GM12878 (cell line): ENCODE measurements at regions not wholly inside any gene's neighbourhood (a gene's known extent, or its start where the extent isn't known, plus 50 kb on each side); places are given as distances from the start of the nearest gene placed in this dataset.

Source experiments
- ATF7 ChIP-seq: fragments of 450-650 bp; IDR thresholded peaks from 2 replicates; pipeline ENCODE4 v1.6.1; 2016; ENCODE audit warnings: low read depth, mild to moderate bottlenecking
- BHLHE40 ChIP-seq, 2 experiments: fragments of 450-650 bp in 1 of 2; IDR thresholded peaks; 2 replicates each; pipeline ENCODE4 v1.6.1; 2011 to 2017; ENCODE audit warnings: low read depth in 2 of 2, borderline replicate concordance in 1 of 2, improper control_type of control experiment in 1 of 2, low read length in 1 of 2, mild to moderate bottlenecking in 1 of 2
- BMI1 ChIP-seq: fragments of 450-650 bp; IDR thresholded peaks from 2 replicates; pipeline ENCODE4 v1.6.1; 2016; ENCODE audit warnings: mild to moderate bottlenecking, moderate library complexity, borderline replicate concordance
- ETV6 ChIP-seq, 2 experiments: fragments of 450-650 bp in 1 of 2; IDR thresholded peaks in 1 of 2; conservative IDR thresholded peaks in 1 of 2; 2 replicates each; pipeline ENCODE4 v1.6.1; 2014; ENCODE audit warnings: antibody characterized with exemption in 1 of 2, borderline replicate concordance in 1 of 2, low read depth in 1 of 2, mild to moderate bottlenecking in 1 of 2, moderate library complexity in 1 of 2
- FOS ChIP-seq: IDR thresholded peaks from 3 replicates; pipeline ENCODE4 v1.6.1; 2011; ENCODE audit warnings: borderline replicate concordance; ENCODE audit not compliant: insufficient read length; ENCODE audit errors: extremely low read depth
- HCFC1 ChIP-seq: fragments of 150-350 bp; IDR thresholded peaks from 2 replicates; pipeline ENCODE4 v1.6.1; 2014; ENCODE audit warnings: low read length
- HDGF ChIP-seq: fragments of 450-650 bp; IDR thresholded peaks from 2 replicates; pipeline ENCODE4 v1.6.1; 2016; ENCODE audit warnings: antibody characterized with exemption
- KLF5 ChIP-seq: fragments of 450-650 bp; IDR thresholded peaks from 2 replicates; pipeline ENCODE4 v1.6.1; 2014; ENCODE audit warnings: mild to moderate bottlenecking; ENCODE audit not compliant: partially characterized antibody
- MTA2 ChIP-seq: fragments of 450-650 bp; IDR thresholded peaks from 2 replicates; pipeline ENCODE4 v1.6.1; 2016; ENCODE audit warnings: low read depth, mild to moderate bottlenecking, moderate library complexity
- NFIC ChIP-seq: IDR thresholded peaks from 2 replicates; pipeline ENCODE4 v1.6.1; 2012; ENCODE audit warnings: low read depth, mild to moderate bottlenecking, inconsistent platforms, low read length, moderate library complexity
- PAX8 ChIP-seq: fragments of 450-650 bp; IDR thresholded peaks from 2 replicates; pipeline ENCODE4 v1.6.1; 2017; ENCODE audit warnings: mild to moderate bottlenecking, moderate library complexity
- RAD51 ChIP-seq: fragments of 450-650 bp; IDR thresholded peaks from 2 replicates; pipeline ENCODE4 v1.6.1; 2016; ENCODE audit warnings: moderate library complexity, mild to moderate bottlenecking, inconsistent platforms
- SMAD5 ChIP-seq: IDR thresholded peaks from 2 replicates; pipeline ENCODE4 v1.6.1; 2016; ENCODE audit warnings: antibody characterized with exemption, low read depth
- WRNIP1 ChIP-seq: IDR thresholded peaks from 2 replicates; pipeline ENCODE4 v1.6.1; 2011; ENCODE audit warnings: low read depth, low read length, improper control_type of control experiment, borderline replicate concordance
- ZNF274 ChIP-seq: IDR thresholded peaks from one replicate; pipeline ENCODE4 v1.8.0; 2011; ENCODE audit not compliant: insufficient read length, insufficient read depth
- TF ChIP-seq, protein P1 (sequence below): IDR thresholded peaks from 2 replicates; pipeline ENCODE4 v1.6.1; 2011; ENCODE audit warnings: borderline replicate concordance, low read depth, mild to moderate bottlenecking, moderate library complexity, low read length; ENCODE audit not compliant: insufficient read depth, poor library complexity, severe bottlenecking
- TF ChIP-seq, protein P2 (sequence below): IDR thresholded peaks from 2 replicates; pipeline ENCODE4 v1.6.1; 2011; ENCODE audit warnings: low read depth, mild to moderate bottlenecking, low read length, moderate library complexity, borderline replicate concordance; ENCODE audit errors: extremely low read depth
- TF ChIP-seq, protein P3 (sequence below): fragments of 150-350 bp; IDR thresholded peaks from 2 replicates; pipeline ENCODE4 v1.6.1; 2016; ENCODE audit warnings: low read depth, low read length
- TF ChIP-seq, protein P4 (sequence below): fragments of 450-650 bp; IDR thresholded peaks from 2 replicates; pipeline ENCODE4 v1.6.1; 2018; ENCODE audit warnings: mild to moderate bottlenecking, low read depth, moderate library complexity; ENCODE audit not compliant: partially characterized antibody

DNA sequence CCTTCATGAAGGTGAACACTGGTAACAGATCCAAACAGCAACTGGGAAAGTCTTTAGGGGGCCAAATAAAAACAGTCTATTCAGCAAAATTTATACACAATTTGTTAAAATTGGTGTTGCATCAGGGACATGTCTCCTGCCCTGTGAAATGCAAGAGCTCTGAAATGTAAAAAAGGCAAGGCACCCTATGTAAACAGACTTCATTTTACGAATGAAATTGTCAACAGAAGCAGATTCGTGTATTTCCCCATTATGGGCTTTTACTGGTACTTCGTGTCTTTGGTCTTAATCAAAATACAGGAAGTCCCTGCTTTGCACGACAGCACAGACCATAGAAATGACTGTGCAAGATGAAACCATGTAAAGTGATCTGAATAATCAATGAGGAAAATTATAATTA lies 127.3 kb upstream of the THBS1 start (continued):
- TF ChIP-seq, protein P1, sequence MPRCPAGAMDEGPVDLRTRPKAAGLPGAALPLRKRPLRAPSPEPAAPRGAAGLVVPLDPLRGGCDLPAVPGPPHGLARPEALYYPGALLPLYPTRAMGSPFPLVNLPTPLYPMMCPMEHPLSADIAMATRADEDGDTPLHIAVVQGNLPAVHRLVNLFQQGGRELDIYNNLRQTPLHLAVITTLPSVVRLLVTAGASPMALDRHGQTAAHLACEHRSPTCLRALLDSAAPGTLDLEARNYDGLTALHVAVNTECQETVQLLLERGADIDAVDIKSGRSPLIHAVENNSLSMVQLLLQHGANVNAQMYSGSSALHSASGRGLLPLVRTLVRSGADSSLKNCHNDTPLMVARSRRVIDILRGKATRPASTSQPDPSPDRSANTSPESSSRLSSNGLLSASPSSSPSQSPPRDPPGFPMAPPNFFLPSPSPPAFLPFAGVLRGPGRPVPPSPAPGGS: no peak
- TF ChIP-seq, protein P2, sequence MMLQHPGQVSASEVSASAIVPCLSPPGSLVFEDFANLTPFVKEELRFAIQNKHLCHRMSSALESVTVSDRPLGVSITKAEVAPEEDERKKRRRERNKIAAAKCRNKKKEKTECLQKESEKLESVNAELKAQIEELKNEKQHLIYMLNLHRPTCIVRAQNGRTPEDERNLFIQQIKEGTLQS: no peak
- TF ChIP-seq, protein P3, sequence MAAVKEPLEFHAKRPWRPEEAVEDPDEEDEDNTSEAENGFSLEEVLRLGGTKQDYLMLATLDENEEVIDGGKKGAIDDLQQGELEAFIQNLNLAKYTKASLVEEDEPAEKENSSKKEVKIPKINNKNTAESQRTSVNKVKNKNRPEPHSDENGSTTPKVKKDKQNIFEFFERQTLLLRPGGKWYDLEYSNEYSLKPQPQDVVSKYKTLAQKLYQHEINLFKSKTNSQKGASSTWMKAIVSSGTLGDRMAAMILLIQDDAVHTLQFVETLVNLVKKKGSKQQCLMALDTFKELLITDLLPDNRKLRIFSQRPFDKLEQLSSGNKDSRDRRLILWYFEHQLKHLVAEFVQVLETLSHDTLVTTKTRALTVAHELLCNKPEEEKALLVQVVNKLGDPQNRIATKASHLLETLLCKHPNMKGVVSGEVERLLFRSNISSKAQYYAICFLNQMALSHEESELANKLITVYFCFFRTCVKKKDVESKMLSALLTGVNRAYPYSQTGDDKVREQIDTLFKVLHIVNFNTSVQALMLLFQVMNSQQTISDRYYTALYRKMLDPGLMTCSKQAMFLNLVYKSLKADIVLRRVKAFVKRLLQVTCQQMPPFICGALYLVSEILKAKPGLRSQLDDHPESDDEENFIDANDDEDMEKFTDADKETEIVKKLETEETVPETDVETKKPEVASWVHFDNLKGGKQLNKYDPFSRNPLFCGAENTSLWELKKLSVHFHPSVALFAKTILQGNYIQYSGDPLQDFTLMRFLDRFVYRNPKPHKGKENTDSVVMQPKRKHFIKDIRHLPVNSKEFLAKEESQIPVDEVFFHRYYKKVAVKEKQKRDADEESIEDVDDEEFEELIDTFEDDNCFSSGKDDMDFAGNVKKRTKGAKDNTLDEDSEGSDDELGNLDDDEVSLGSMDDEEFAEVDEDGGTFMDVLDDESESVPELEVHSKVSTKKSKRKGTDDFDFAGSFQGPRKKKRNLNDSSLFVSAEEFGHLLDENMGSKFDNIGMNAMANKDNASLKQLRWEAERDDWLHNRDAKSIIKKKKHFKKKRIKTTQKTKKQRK: no peak
- TF ChIP-seq ETV6 (conservative IDR thresholded peaks at IDR 0.05 in 1 of 2, IDR thresholded peaks at IDR 0.05 in 1 of 2; ENCODE audit: borderline replicate concordance in 1 of 2, low read depth in 1 of 2) (0 out of 4 replicates have a peak, but pooled peaks of 1 of the 2 experiments have one; percentile 45), SMAD5 (no peak), NFIC (peak; percentile 75), ZNF274 (no peak), ATF7 (no peak), MTA2 (peak; percentile 66), KLF5 (no peak), HDGF (no peak), PAX8 (no peak), BMI1 (no peak), FOS (no peak), WRNIP1 (no peak), RAD51 (no peak), HCFC1 (no peak), BHLHE40 (IDR thresholded peaks at IDR 0.05; ENCODE audit: borderline replicate concordance in 1 of 2, low read depth in 2 of 2, low read length in 1 of 2) (0 out of 4 replicates have a peak, but pooled peaks have one; percentile 23 to 56)
- TF ChIP-seq, protein P4, sequence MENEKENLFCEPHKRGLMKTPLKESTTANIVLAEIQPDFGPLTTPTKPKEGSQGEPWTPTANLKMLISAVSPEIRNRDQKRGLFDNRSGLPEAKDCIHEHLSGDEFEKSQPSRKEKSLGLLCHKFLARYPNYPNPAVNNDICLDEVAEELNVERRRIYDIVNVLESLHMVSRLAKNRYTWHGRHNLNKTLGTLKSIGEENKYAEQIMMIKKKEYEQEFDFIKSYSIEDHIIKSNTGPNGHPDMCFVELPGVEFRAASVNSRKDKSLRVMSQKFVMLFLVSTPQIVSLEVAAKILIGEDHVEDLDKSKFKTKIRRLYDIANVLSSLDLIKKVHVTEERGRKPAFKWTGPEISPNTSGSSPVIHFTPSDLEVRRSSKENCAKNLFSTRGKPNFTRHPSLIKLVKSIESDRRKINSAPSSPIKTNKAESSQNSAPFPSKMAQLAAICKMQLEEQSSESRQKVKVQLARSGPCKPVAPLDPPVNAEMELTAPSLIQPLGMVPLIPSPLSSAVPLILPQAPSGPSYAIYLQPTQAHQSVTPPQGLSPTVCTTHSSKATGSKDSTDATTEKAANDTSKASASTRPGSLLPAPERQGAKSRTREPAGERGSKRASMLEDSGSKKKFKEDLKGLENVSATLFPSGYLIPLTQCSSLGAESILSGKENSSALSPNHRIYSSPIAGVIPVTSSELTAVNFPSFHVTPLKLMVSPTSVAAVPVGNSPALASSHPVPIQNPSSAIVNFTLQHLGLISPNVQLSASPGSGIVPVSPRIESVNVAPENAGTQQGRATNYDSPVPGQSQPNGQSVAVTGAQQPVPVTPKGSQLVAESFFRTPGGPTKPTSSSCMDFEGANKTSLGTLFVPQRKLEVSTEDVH: no peak
